ENCODE measurements at regions not wholly inside any gene's neighbourhood (a gene's known extent, or its start where the extent isn't known, plus 50 kb on each side); places are given as distances from the start of the nearest gene placed in this dataset.

DNA sequence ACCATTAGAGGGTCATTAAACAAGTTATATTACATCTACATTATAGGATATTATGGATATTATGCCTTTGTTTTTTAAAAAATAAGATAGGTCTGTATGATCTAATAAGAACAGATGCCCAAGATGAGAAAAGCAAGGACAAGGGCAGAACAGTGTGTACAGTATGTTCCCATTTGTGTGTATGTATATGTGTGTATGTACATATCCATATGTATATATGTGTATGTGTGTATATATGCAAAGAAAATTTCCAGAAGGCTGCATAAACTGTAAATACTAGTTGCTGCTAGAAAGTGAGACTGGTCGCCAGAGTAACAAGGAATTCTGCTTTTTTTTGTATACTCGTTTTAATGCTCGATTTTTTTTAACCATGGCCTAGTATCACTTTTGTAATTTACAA is 58.1 kb upstream of the GLIS3 start:
- no peaks in the 10 kb centered on the region for H4K20me1 ChIP-seq (ENCODE audit: insufficient read depth, low read length)
- no peak overlapping the region for H2AFZ ChIP-seq (replicated peaks; ENCODE audit: low read length, poor library complexity)
- BruUV-seq (replicated peaks): no TSS peak
- POLR2A ChIA-PET (ENCODE audit: unreplicated experiment): no interaction called here
- no peak overlapping the region for H3K18ac ChIP-seq (ENCODE audit: low read depth, low read length)
- no peak for ATAC-seq (ENCODE audit: low read depth)
- no peaks in the 10 kb centered on the region for H3K9me3 ChIP-seq (ENCODE audit: control insufficient read depth, insufficient read depth, low read length)
- no peak overlapping the region for H4K5ac ChIP-seq (ENCODE audit: low read depth, low read length)
- no peaks in the 10 kb centered on the region for H3K36me3 ChIP-seq (ENCODE audit: control insufficient read depth, insufficient read depth, low read length)
- no peak overlapping the region for H2BK120ac ChIP-seq (ENCODE audit: low read depth, low read length)
- intact Hi-C loops (cut with micrococcal nuclease): no loop called here
- no peak overlapping the region for H2BK20ac ChIP-seq (ENCODE audit: low read depth, low read length)
- no peak overlapping the region for H3K23ac ChIP-seq (ENCODE audit: low read depth, low read length)
- no peak overlapping the region for H3K56ac ChIP-seq (ENCODE audit: extremely low read depth, insufficient read depth, low read length)
- no peak overlapping the region for H2BK15ac ChIP-seq (ENCODE audit: low read depth, low read length)
- no peaks in the 10 kb centered on the region for H3K4me1 ChIP-seq (ENCODE audit: control insufficient read depth, insufficient read depth, low read length)
- in situ Hi-C loops (cut with MboI; ENCODE audit: low sequenced_read_pairs): loop anchor here (25.0 kb wide), 2 partner anchors 896 to 1121 kb away; no protein-coding TSS in a partner anchor
- H3K4me3 ChIP-seq (ENCODE audit: insufficient read depth, low read depth, low read length): no peak overlapping the region
- no peak overlapping the region for H3K4ac ChIP-seq (ENCODE audit: low read depth, low read length)
- no peaks in the 10 kb centered on the region for H3K9me1 ChIP-seq (ENCODE audit: insufficient read depth, low read length)
- H3K9ac ChIP-seq (ENCODE audit: low read depth, low read length): no peak overlapping the region
- H4K91ac ChIP-seq (ENCODE audit: insufficient read depth, low read depth, low read length): no peak overlapping the region
- CTCF ChIA-PET: no interaction called here
- H3K27ac ChIP-seq (ENCODE audit: insufficient read depth, low read length): no peak overlapping the region
- no peak overlapping the region for H2AK5ac ChIP-seq (ENCODE audit: low read depth, low read length)
- DNase-seq: no peak
- H2AK9ac ChIP-seq (replicated peaks; ENCODE audit: low read depth, low read length, poor library complexity): no peak overlapping the region
- dilution Hi-C loops (cut with HindIII; ENCODE audit: low sequenced_read_pairs, unreplicated experiment): no loop called here
- no peak overlapping the region for H3K14ac ChIP-seq (replicated peaks; ENCODE audit: low read depth, low read length)
- H3K27me3 ChIP-seq (ENCODE audit: control insufficient read depth, insufficient read depth, low read length): peaks cover 23% of the 10 kb centered on the region
- TF ChIP-seq, protein P1, sequence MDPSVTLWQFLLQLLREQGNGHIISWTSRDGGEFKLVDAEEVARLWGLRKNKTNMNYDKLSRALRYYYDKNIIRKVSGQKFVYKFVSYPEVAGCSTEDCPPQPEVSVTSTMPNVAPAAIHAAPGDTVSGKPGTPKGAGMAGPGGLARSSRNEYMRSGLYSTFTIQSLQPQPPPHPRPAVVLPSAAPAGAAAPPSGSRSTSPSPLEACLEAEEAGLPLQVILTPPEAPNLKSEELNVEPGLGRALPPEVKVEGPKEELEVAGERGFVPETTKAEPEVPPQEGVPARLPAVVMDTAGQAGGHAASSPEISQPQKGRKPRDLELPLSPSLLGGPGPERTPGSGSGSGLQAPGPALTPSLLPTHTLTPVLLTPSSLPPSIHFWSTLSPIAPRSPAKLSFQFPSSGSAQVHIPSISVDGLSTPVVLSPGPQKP (IDR thresholded peaks at IDR 0.05; ENCODE audit: borderline replicate concordance, low read depth, low read length): no peak
- TF ChIP-seq BHLHE40 (IDR thresholded peaks at IDR 0.05; ENCODE audit: low read depth, low read length) (no peak), FOS (IDR thresholded peaks at IDR 0.05; ENCODE audit: low read depth, low read length) (no peak), MXI1 (IDR thresholded peaks at IDR 0.05; ENCODE audit: borderline replicate concordance, low read depth, low read length) (no peak), CHD1 (IDR thresholded peaks at IDR 0.05; ENCODE audit: low read depth, low read length) (no peak), RAD21 (IDR thresholded peaks at IDR 0.05; ENCODE audit: low read length) (no peak), CTCF (conservative IDR thresholded peaks at IDR 0.05; ENCODE audit: low read depth, low read length) (no peak), NFE2L2 (IDR thresholded peaks at IDR 0.05; ENCODE audit: low read depth, low read length) (no peak), RFX5 (IDR thresholded peaks at IDR 0.05; ENCODE audit: low read depth, low read length) (no peak), RCOR1 (IDR thresholded peaks at IDR 0.05; ENCODE audit: insufficient replicate concordance, low read length) (no peak), SMC3 (IDR thresholded peaks at IDR 0.05; ENCODE audit: low read depth, low read length) (no peak), POLR2A (IDR thresholded peaks at IDR 0.05; ENCODE audit: low read depth, low read length) (no peak), USF2 (IDR thresholded peaks at IDR 0.05; ENCODE audit: low read depth, low read length) (no peak), CEBPB (IDR thresholded peaks at IDR 0.05; ENCODE audit: low read depth, low read length) (no peak), MAZ (IDR thresholded peaks at IDR 0.05; ENCODE audit: borderline replicate concordance, low read depth, low read length) (no peak), MAFK (IDR thresholded peaks at IDR 0.05; ENCODE audit: low read depth, low read length) (no peak)
- H2BK5ac ChIP-seq (ENCODE audit: low read depth, low read length, poor library complexity, severe bottlenecking): no peak overlapping the region
- H3K79me1 ChIP-seq (ENCODE audit: low read depth in 1 of 2, low read length in 2 of 2): no peaks in the 10 kb centered on the region
- no peak overlapping the region for H4K8ac ChIP-seq (ENCODE audit: low read depth in 2 of 2, low read length in 2 of 2)
- no CpG with 5 or more reads among the region's 3 CpGs for WGBS, 2 experiments (ENCODE audit: extremely low coverage in 2 of 2, insufficient read length in 1 of 2)
- H3K4me2 ChIP-seq (ENCODE audit: low read depth, low read length): no peak overlapping the region

All from IMR-90 (cell line).